Lung (tissue), 11 donors: ENCODE measurements at regions not wholly inside any gene's neighbourhood (a gene's known extent, or its start where the extent isn't known, plus 50 kb on each side); places are given as distances from the start of the nearest gene placed in this dataset.

ENCODE experiments used
- ATAC-seq: fragments of 200-7000 bp; cut with Tn5 transposase; one replicate; pipeline ENCODE4 v1.9.1; 2020; ENCODE audit warnings: moderate number of reproducible peaks; ENCODE audit not compliant: insufficient read depth, low FRiP score
- DNase-seq, 3 donors: peaks; one replicate each; pipeline ENCODE4 v3.0.0-alpha.2; 2013 to 2017
- H3K27ac ChIP-seq, 2 donors: one replicate each; pipeline ENCODE4 v1.5.1; 2013; ENCODE audit warnings: mild to moderate bottlenecking in 2 of 2, moderate library complexity in 2 of 2, control low read depth in 1 of 2, inconsistent platforms in 1 of 2, low read depth in 1 of 2, low read length in 1 of 2
- H3K27me3 ChIP-seq, 3 donors: one replicate each; pipeline ENCODE4 v1.5.1; 2013; ENCODE audit warnings: low read length in 2 of 3; ENCODE audit not compliant: control insufficient read depth in 3 of 3, insufficient read depth in 3 of 3
- H3K36me3 ChIP-seq, 4 donors: one replicate each; pipeline ENCODE4 v1.5.1; 2013; ENCODE audit warnings: low read length in 4 of 4, mild to moderate bottlenecking in 1 of 4, moderate library complexity in 1 of 4; ENCODE audit not compliant: control insufficient read depth in 4 of 4, insufficient read depth in 4 of 4
- H3K4me1 ChIP-seq, 5 donors: one replicate each; pipeline ENCODE4 v1.5.1; 2013; ENCODE audit warnings: low read length in 5 of 5, mild to moderate bottlenecking in 2 of 5, moderate library complexity in 1 of 5; ENCODE audit not compliant: control insufficient read depth in 5 of 5, insufficient read depth in 5 of 5
- H3K4me3 ChIP-seq: one replicate; pipeline ENCODE4 v1.5.1; 2013; ENCODE audit warnings: mild to moderate bottlenecking, control low read depth, moderate library complexity
- H3K9ac ChIP-seq, 2 donors: one replicate each; pipeline ENCODE4 v1.5.1; 2013; ENCODE audit warnings: low read length in 2 of 2, control low read depth in 1 of 2; ENCODE audit not compliant: insufficient read depth in 1 of 2
- H3K9me3 ChIP-seq, 4 donors: one replicate each; pipeline ENCODE4 v1.5.1; 2013; ENCODE audit warnings: low read length in 3 of 4, mild to moderate bottlenecking in 1 of 4, moderate library complexity in 1 of 4; ENCODE audit not compliant: control insufficient read depth in 4 of 4, insufficient read depth in 3 of 4
- WGBS, 2 donors: extraction: QIAGEN DNeasy Blood & Tissue Kit; methylation state at CpG; one replicate each; pipeline ENCODE4 v1.1.7; 2013; 5-methylcytosine and 5-hydroxymethylcytosine counted together
- TF ChIP-seq, protein P1 (sequence below): IDR thresholded peaks from 2 replicates; pipeline ENCODE4 v1.5.1; 2012; ENCODE audit warnings: mild to moderate bottlenecking; ENCODE audit errors: control extremely low read depth, extremely low read depth
- donor health status: control.
- donor health status: control.
- donor health status: Bipolar disorder and iron deficiency.
- donor health status: healthy.
- donor health status: DM: yes; HTN: yes; CAD: no.

GRCh38 chr2:105989070-105989469, 205.0 kb downstream of the UXS1 start:
- Histone ChIP-seq H3K27ac (no peak overlapping the region), H3K9ac (no peak overlapping the region), H3K4me3 (no peak overlapping the region), H3K9me3 (peaks cover 0 to 16% (median 4%) of the 10 kb centered on the region in 4 donors), H3K36me3 (no peaks in the 10 kb centered on the region), H3K4me1 (no peaks in the 10 kb centered on the region), H3K27me3 (no peaks in the 10 kb centered on the region)
- TF ChIP-seq, protein P1, sequence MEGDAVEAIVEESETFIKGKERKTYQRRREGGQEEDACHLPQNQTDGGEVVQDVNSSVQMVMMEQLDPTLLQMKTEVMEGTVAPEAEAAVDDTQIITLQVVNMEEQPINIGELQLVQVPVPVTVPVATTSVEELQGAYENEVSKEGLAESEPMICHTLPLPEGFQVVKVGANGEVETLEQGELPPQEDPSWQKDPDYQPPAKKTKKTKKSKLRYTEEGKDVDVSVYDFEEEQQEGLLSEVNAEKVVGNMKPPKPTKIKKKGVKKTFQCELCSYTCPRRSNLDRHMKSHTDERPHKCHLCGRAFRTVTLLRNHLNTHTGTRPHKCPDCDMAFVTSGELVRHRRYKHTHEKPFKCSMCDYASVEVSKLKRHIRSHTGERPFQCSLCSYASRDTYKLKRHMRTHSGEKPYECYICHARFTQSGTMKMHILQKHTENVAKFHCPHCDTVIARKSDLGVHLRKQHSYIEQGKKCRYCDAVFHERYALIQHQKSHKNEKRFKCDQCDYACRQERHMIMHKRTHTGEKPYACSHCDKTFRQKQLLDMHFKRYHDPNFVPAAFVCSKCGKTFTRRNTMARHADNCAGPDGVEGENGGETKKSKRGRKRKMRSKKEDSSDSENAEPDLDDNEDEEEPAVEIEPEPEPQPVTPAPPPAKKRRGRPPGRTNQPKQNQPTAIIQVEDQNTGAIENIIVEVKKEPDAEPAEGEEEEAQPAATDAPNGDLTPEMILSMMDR = no peak
- ATAC-seq (no peak), DNase-seq (no peak)

GRCh38 chr2:105977807-105978206, 216.3 kb downstream of the UXS1 start:
- TF ChIP-seq, protein P1 = no peak
- no peak for DNase-seq
- WGBS, 2 donors = 87 to 95% methylated on average over 1 of the region's 1 CpG
- Histone ChIP-seq H3K9me3 (peaks cover 0 to 9% (median 5%) of the 10 kb centered on the region in 4 donors), H3K27ac (no peak overlapping the region), H3K4me3 (no peak overlapping the region), H3K4me1 (no peaks in the 10 kb centered on the region), H3K9ac (no peak overlapping the region), H3K36me3 (no peaks in the 10 kb centered on the region), H3K27me3 (no peaks in the 10 kb centered on the region)
- no peak for ATAC-seq

GRCh38 chr2:105977212-105977611, 216.9 kb downstream of the UXS1 start:
- WGBS, 2 donors = 87 to 95% methylated on average over 5 of the region's 5 CpGs
- Histone ChIP-seq H3K27me3 (no peaks in the 10 kb centered on the region), H3K4me3 (no peak overlapping the region), H3K4me1 (no peaks in the 10 kb centered on the region), H3K27ac (no peak overlapping the region), H3K9ac (no peak overlapping the region), H3K36me3 (no peaks in the 10 kb centered on the region), H3K9me3 (peaks cover 0 to 9% (median 5%) of the 10 kb centered on the region in 4 donors)
- ATAC-seq (no peak), DNase-seq (no peak)
- TF ChIP-seq, protein P1 = no peak

GRCh38 chr2:105974812-105975211, 219.3 kb downstream of the UXS1 start:
- Histone ChIP-seq H3K36me3 (no peaks in the 10 kb centered on the region), H3K9ac (no peak overlapping the region), H3K27me3 (no peaks in the 10 kb centered on the region), H3K9me3 (peaks cover 0 to 9% (median 5%) of the 10 kb centered on the region in 4 donors), H3K4me1 (no peaks in the 10 kb centered on the region), H3K27ac (no peak overlapping the region), H3K4me3 (no peak overlapping the region)
- DNase-seq (no peak), ATAC-seq (no peak)
- TF ChIP-seq, protein P1 = no peak
